ENCODE measurements at regions not wholly inside any gene's neighbourhood (a gene's known extent, or its start where the extent isn't known, plus 50 kb on each side); places are given as distances from the start of the nearest gene placed in this dataset.

DNA sequence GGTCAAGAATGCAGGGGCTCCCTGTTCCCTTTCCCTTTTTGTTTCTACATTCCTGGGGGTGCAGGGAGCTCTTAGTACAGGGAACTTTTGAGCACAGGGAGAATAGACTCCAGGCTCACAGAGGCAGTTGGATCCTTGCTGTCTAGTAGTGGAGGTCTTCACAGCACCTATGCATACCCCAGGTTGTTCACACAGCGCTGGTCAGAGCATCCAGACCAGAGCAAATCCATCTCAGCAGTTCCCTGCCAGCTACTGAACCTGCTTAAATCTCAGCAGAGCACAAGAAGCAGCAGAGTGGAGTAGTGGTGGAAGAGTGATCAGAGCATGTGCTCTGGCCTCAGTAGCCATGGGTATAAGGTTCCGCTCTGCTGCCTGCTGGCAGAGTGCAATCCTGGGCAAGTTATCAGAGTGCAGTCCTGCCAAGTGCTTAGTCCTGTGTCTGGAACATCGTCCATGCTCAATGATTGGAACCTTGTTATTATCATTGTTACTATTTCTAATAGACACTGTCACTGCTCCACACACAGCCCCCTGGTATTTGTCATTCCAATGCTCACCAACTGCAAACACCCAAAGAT is 220.4 kb downstream of the CBLN1 start:
- Histone ChIP-seq H3K27me3 (ENCODE audit: control insufficient read depth in 3 of 3, insufficient read depth in 3 of 3, low read length in 3 of 3) (peaks cover 0 to 3% (median 0%) of the 10 kb centered on the region in 3 donors), H3K4me3 (ENCODE audit: low read depth in 1 of 3, low read length in 3 of 3) (no peak overlapping the region), H3K9me3 (ENCODE audit: control insufficient read depth in 2 of 2, insufficient read depth in 1 of 2, low read depth in 1 of 2, low read length in 1 of 2) (no peaks in the 10 kb centered on the region), H3K4me1 (ENCODE audit: control insufficient read depth in 3 of 3, insufficient read depth in 2 of 3, low read depth in 1 of 3, low read length in 2 of 3) (no peaks in the 10 kb centered on the region), H3K27ac (ENCODE audit: low read depth in 1 of 3, low read length in 2 of 3) (no peak overlapping the region), H3K36me3 (ENCODE audit: control insufficient read depth in 3 of 3, insufficient read depth in 2 of 3, low read depth in 1 of 3, low read length in 3 of 3) (no peaks in the 10 kb centered on the region)
- no peak for FAIRE-seq
- 64 to 85% (median 75%) methylated on average over 3 of the region's 3 CpGs for WGBS, 3 donors
- DNase-seq, result no peak

GRCh38 chr16:49060728-49061127 is 220.9 kb downstream of the CBLN1 start:
- no peak overlapping the region for H3K27ac ChIP-seq (ENCODE audit: low read depth in 1 of 3, low read length in 2 of 3)
- WGBS, 3 donors, result 24 to 26% (median 25%) methylated on average over 2 of the region's 2 CpGs
- H3K36me3 ChIP-seq (ENCODE audit: control insufficient read depth in 3 of 3, insufficient read depth in 2 of 3, low read depth in 1 of 3, low read length in 3 of 3), result no peaks in the 10 kb centered on the region
- DNase-seq (no peak), FAIRE-seq (no peak)
- H3K27me3 ChIP-seq (ENCODE audit: control insufficient read depth in 3 of 3, insufficient read depth in 3 of 3, low read length in 3 of 3), result peaks cover 0 to 3% (median 0%) of the 10 kb centered on the region in 3 donors
- H3K9me3 ChIP-seq (ENCODE audit: control insufficient read depth in 2 of 2, insufficient read depth in 1 of 2, low read depth in 1 of 2, low read length in 1 of 2), result no peaks in the 10 kb centered on the region
- no peaks in the 10 kb centered on the region for H3K4me1 ChIP-seq (ENCODE audit: control insufficient read depth in 3 of 3, insufficient read depth in 2 of 3, low read depth in 1 of 3, low read length in 2 of 3)
- no peak overlapping the region for H3K4me3 ChIP-seq (ENCODE audit: low read depth in 1 of 3, low read length in 3 of 3)

DNA sequence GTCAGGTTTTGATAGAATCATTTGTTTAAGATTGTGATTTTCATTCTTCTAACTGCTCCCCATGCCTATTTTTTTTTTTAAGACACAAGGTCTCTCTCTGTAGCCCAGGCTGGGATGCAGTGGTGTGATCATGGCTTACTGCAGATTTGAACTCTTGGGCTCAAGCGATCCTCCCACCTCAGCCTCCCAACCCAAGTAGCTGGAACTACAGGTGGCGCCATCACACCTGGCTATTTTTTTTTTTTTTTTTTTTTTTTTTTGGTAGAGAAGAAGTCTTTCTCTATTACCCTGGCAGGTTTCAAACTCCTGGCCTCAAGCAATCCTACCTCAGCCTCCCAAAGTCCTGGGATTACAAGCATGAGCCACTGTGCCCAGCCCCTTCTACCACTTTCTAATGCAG is 223.3 kb downstream of the CBLN1 start:
- 59 to 89% (median 83%) methylated on average over 2 of the region's 2 CpGs for WGBS, 3 donors
- DNase-seq (no peak), FAIRE-seq (no peak)
- Histone ChIP-seq H3K27me3 (ENCODE audit: control insufficient read depth in 3 of 3, insufficient read depth in 3 of 3, low read length in 3 of 3) (peaks cover 0 to 3% (median 0%) of the 10 kb centered on the region in 3 donors), H3K4me3 (ENCODE audit: low read depth in 1 of 3, low read length in 3 of 3) (no peak overlapping the region), H3K36me3 (ENCODE audit: control insufficient read depth in 3 of 3, insufficient read depth in 2 of 3, low read depth in 1 of 3, low read length in 3 of 3) (no peaks in the 10 kb centered on the region), H3K9me3 (ENCODE audit: control insufficient read depth in 2 of 2, insufficient read depth in 1 of 2, low read depth in 1 of 2, low read length in 1 of 2) (no peaks in the 10 kb centered on the region), H3K4me1 (ENCODE audit: control insufficient read depth in 3 of 3, insufficient read depth in 2 of 3, low read depth in 1 of 3, low read length in 2 of 3) (no peaks in the 10 kb centered on the region), H3K27ac (ENCODE audit: low read depth in 1 of 3, low read length in 2 of 3) (no peak overlapping the region)

DNA sequence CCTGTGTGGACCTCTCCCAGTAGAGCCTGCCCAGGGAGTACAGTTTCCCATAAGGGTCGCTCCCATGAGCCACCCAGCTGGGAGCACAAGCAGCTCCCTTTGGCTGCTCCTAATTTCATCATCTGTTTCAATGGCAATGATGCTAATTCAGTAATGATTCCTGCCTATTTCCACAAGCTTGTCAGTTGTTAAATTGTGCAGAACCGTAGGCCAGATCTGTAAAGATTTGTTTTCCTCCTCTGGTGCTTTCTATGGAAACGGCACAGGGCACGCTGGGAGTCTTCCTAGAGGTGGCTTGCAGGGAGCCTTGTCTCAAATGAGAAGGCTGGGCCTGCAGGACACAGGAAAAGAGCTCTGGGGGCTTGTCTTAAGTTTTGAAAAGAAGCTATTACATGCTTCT is 223.7 kb downstream of the CBLN1 start:
- 55 to 67% (median 58%) methylated on average over 4 of the region's 4 CpGs for WGBS, 3 donors
- Histone ChIP-seq H3K27me3 (ENCODE audit: control insufficient read depth in 3 of 3, insufficient read depth in 3 of 3, low read length in 3 of 3) (peaks cover 0 to 3% (median 0%) of the 10 kb centered on the region in 3 donors), H3K27ac (ENCODE audit: low read depth in 1 of 3, low read length in 2 of 3) (no peak overlapping the region), H3K9me3 (ENCODE audit: control insufficient read depth in 2 of 2, insufficient read depth in 1 of 2, low read depth in 1 of 2, low read length in 1 of 2) (no peaks in the 10 kb centered on the region), H3K36me3 (ENCODE audit: control insufficient read depth in 3 of 3, insufficient read depth in 2 of 3, low read depth in 1 of 3, low read length in 3 of 3) (no peaks in the 10 kb centered on the region), H3K4me3 (ENCODE audit: low read depth in 1 of 3, low read length in 3 of 3) (no peak overlapping the region), H3K4me1 (ENCODE audit: control insufficient read depth in 3 of 3, insufficient read depth in 2 of 3, low read depth in 1 of 3, low read length in 2 of 3) (no peaks in the 10 kb centered on the region)
- no peak for FAIRE-seq
- DNase-seq, result no peak

GRCh38 chr16:49057391-49057790 is 224.2 kb downstream of the CBLN1 start:
- DNase-seq, result no peak
- H3K4me3 ChIP-seq (ENCODE audit: low read depth in 1 of 3, low read length in 3 of 3), result no peak overlapping the region
- H3K4me1 ChIP-seq (ENCODE audit: control insufficient read depth in 3 of 3, insufficient read depth in 2 of 3, low read depth in 1 of 3, low read length in 2 of 3), result no peaks in the 10 kb centered on the region
- peaks cover 0 to 3% (median 0%) of the 10 kb centered on the region in 3 donors for H3K27me3 ChIP-seq (ENCODE audit: control insufficient read depth in 3 of 3, insufficient read depth in 3 of 3, low read length in 3 of 3)
- 52 to 71% (median 58%) methylated on average over 2 of the region's 2 CpGs for WGBS, 3 donors
- no peaks in the 10 kb centered on the region for H3K36me3 ChIP-seq (ENCODE audit: control insufficient read depth in 3 of 3, insufficient read depth in 2 of 3, low read depth in 1 of 3, low read length in 3 of 3)
- H3K27ac ChIP-seq (ENCODE audit: low read depth in 1 of 3, low read length in 2 of 3), result no peak overlapping the region
- no peak for FAIRE-seq
- H3K9me3 ChIP-seq (ENCODE audit: control insufficient read depth in 2 of 2, insufficient read depth in 1 of 2, low read depth in 1 of 2, low read length in 1 of 2), result no peaks in the 10 kb centered on the region

- no peak for DNase-seq
- no peak overlapping the region for H3K4me3 ChIP-seq (ENCODE audit: low read depth in 1 of 3, low read length in 3 of 3)
- H3K27me3 ChIP-seq (ENCODE audit: control insufficient read depth in 3 of 3, insufficient read depth in 3 of 3, low read length in 3 of 3), result peaks cover 0 to 3% (median 0%) of the 10 kb centered on the region in 3 donors
- no peaks in the 10 kb centered on the region for H3K9me3 ChIP-seq (ENCODE audit: control insufficient read depth in 2 of 2, insufficient read depth in 1 of 2, low read depth in 1 of 2, low read length in 1 of 2)
- WGBS, 3 donors, result 58 to 71% (median 70%) methylated on average over 5 of the region's 5 CpGs
- no peak for FAIRE-seq
- H3K36me3 ChIP-seq (ENCODE audit: control insufficient read depth in 3 of 3, insufficient read depth in 2 of 3, low read depth in 1 of 3, low read length in 3 of 3), result no peaks in the 10 kb centered on the region
- no peak overlapping the region for H3K27ac ChIP-seq (ENCODE audit: low read depth in 1 of 3, low read length in 2 of 3)
- no peaks in the 10 kb centered on the region for H3K4me1 ChIP-seq (ENCODE audit: control insufficient read depth in 3 of 3, insufficient read depth in 2 of 3, low read depth in 1 of 3, low read length in 2 of 3)
Observed at GRCh38 chr16:49056546-49056945, 225.1 kb downstream of the CBLN1 start.

GRCh38 chr16:49055824-49056545 is 225.7 kb downstream of the CBLN1 start:
- Histone ChIP-seq H3K9me3 (ENCODE audit: control insufficient read depth in 2 of 2, insufficient read depth in 1 of 2, low read depth in 1 of 2, low read length in 1 of 2) (no peaks in the 10 kb centered on the region), H3K27ac (ENCODE audit: low read depth in 1 of 3, low read length in 2 of 3) (no peak overlapping the region), H3K4me1 (ENCODE audit: control insufficient read depth in 3 of 3, insufficient read depth in 2 of 3, low read depth in 1 of 3, low read length in 2 of 3) (no peaks in the 10 kb centered on the region), H3K36me3 (ENCODE audit: control insufficient read depth in 3 of 3, insufficient read depth in 2 of 3, low read depth in 1 of 3, low read length in 3 of 3) (no peaks in the 10 kb centered on the region), H3K4me3 (ENCODE audit: low read depth in 1 of 3, low read length in 3 of 3) (no peak overlapping the region), H3K27me3 (ENCODE audit: control insufficient read depth in 3 of 3, insufficient read depth in 3 of 3, low read length in 3 of 3) (no peaks in the 10 kb centered on the region)
- WGBS, 3 donors, result 68 to 73% (median 70%) methylated on average over 6 of the region's 6 CpGs
- DNase-seq (no peak), FAIRE-seq (no peak)

DNA sequence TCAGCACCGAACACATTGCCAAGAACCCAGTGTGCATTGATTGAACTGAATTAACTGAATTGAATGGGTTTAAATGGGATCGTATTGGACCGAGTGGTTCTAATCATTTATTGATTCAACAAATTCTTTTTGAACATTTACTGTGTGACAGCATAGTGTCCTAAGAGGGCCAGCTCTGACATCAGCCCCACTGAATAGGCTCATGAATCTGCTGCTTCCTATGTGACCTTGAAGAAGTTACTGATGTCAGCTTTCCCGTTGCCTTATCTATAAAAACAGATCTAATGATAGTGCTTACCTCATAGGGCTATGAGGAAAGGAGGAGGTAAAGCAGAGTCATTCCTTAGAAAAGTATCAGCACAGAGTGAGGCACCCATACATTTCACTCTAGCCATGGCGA is 226.3 kb downstream of the CBLN1 start:
- no peak for DNase-seq
- no peak overlapping the region for H3K27ac ChIP-seq (ENCODE audit: low read depth in 1 of 3, low read length in 2 of 3)
- no peak for FAIRE-seq
- no peaks in the 10 kb centered on the region for H3K27me3 ChIP-seq (ENCODE audit: control insufficient read depth in 3 of 3, insufficient read depth in 3 of 3, low read length in 3 of 3)
- H3K9me3 ChIP-seq (ENCODE audit: control insufficient read depth in 2 of 2, insufficient read depth in 1 of 2, low read depth in 1 of 2, low read length in 1 of 2), result no peaks in the 10 kb centered on the region
- H3K36me3 ChIP-seq (ENCODE audit: control insufficient read depth in 3 of 3, insufficient read depth in 2 of 3, low read depth in 1 of 3, low read length in 3 of 3), result no peaks in the 10 kb centered on the region
- no peak overlapping the region for H3K4me3 ChIP-seq (ENCODE audit: low read depth in 1 of 3, low read length in 3 of 3)
- 65 to 77% (median 66%) methylated on average over 5 of the region's 5 CpGs for WGBS, 3 donors
- no peaks in the 10 kb centered on the region for H3K4me1 ChIP-seq (ENCODE audit: control insufficient read depth in 3 of 3, insufficient read depth in 2 of 3, low read depth in 1 of 3, low read length in 2 of 3)

DNA sequence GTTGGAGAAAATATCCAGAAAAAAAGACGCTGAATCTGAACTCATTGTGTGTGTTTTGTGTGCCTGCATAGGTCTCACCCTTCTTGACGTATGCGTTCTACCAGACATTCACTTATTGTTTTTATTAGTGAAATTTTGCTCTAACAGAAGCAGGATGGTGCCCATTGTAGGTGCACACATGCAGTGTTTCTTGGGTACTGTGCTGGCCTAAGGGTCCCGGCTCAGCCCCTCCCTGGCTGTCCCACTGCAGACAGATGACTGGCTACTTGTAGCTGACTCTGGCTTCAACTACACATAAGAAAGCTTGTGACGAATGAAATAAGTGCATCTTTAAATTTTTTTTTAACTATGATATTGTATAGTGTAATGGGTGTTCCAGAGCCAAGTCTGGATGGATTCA is 227.0 kb downstream of the CBLN1 start:
- Histone ChIP-seq H3K27me3 (ENCODE audit: control insufficient read depth in 3 of 3, insufficient read depth in 3 of 3, low read length in 3 of 3) (no peaks in the 10 kb centered on the region), H3K36me3 (ENCODE audit: control insufficient read depth in 3 of 3, insufficient read depth in 2 of 3, low read depth in 1 of 3, low read length in 3 of 3) (no peaks in the 10 kb centered on the region), H3K4me1 (ENCODE audit: control insufficient read depth in 3 of 3, insufficient read depth in 2 of 3, low read depth in 1 of 3, low read length in 2 of 3) (no peaks in the 10 kb centered on the region), H3K9me3 (ENCODE audit: control insufficient read depth in 2 of 2, insufficient read depth in 1 of 2, low read depth in 1 of 2, low read length in 1 of 2) (no peaks in the 10 kb centered on the region), H3K27ac (ENCODE audit: low read depth in 1 of 3, low read length in 2 of 3) (no peak overlapping the region), H3K4me3 (ENCODE audit: low read depth in 1 of 3, low read length in 3 of 3) (no peak overlapping the region)
- DNase-seq (no peak), FAIRE-seq (no peak)
- WGBS, 3 donors, result 83 to 87% (median 84%) methylated on average over 5 of the region's 5 CpGs

All from small intestine (tissue), 7 donors.